Neutrophil (primary cell): ENCODE measurements at regions not wholly inside any gene's neighbourhood (a gene's known extent, or its start where the extent isn't known, plus 50 kb on each side); places are given as distances from the start of the nearest gene placed in this dataset.

Source experiments
- H3K27ac ChIP-seq: fragments of 200-600 bp; sonication (generic); 2 replicates; pipeline ENCODE4 v1.5.1; 2016; ENCODE audit warnings: mild to moderate bottlenecking, moderate library complexity
- H3K27me3 ChIP-seq: fragments of 200-600 bp; sonication (generic); 2 replicates; pipeline ENCODE4 v1.6.0; 2016; ENCODE audit warnings: mild to moderate bottlenecking
- H3K36me3 ChIP-seq: fragments of 200-600 bp; sonication (generic); 2 replicates; pipeline ENCODE4 v1.5.1; 2017
- H3K4me1 ChIP-seq, 2 experiments: fragments of 200-600 bp in 1 of 2; sonication (generic) in 1 of 2; 1 replicate in 1 of 2; 2 replicates in 1 of 2; pipeline versions ENCODE4 v1.5.1 to v1.6.1; 2013 to 2016; ENCODE audit warnings: low read depth in 1 of 2, low read length in 1 of 2, mild to moderate bottlenecking in 1 of 2, moderate library complexity in 1 of 2; ENCODE audit not compliant: control insufficient read depth in 1 of 2, insufficient read depth in 1 of 2
- H3K4me3 ChIP-seq, 2 experiments: fragments of 200-600 bp in 1 of 2; sonication (generic) in 1 of 2; 1 replicate in 1 of 2; 2 replicates in 1 of 2; pipeline ENCODE4 v1.5.1; 2013 to 2016; ENCODE audit warnings: low read depth in 1 of 2, low read length in 1 of 2, mild to moderate bottlenecking in 1 of 2, moderate library complexity in 1 of 2
- H3K9me3 ChIP-seq: fragments of 200-600 bp; sonication (generic); 2 replicates; pipeline ENCODE4 v1.5.1; 2016
- TF ChIP-seq, protein P1 (sequence below): fragments of 200-600 bp; sonication (generic); IDR thresholded peaks from 2 replicates; pipeline ENCODE4 v1.5.1; 2016; ENCODE audit warnings: antibody characterized with exemption

- peaks cover 24 to 37% of the 10 kb centered on the region in 2 experiments for H3K4me1 ChIP-seq
- H3K27ac ChIP-seq: no peak overlapping the region
Measured at GRCh38 chr12:46489951-46490388, 117.4 kb upstream of the SLC38A2 start.

DNA sequence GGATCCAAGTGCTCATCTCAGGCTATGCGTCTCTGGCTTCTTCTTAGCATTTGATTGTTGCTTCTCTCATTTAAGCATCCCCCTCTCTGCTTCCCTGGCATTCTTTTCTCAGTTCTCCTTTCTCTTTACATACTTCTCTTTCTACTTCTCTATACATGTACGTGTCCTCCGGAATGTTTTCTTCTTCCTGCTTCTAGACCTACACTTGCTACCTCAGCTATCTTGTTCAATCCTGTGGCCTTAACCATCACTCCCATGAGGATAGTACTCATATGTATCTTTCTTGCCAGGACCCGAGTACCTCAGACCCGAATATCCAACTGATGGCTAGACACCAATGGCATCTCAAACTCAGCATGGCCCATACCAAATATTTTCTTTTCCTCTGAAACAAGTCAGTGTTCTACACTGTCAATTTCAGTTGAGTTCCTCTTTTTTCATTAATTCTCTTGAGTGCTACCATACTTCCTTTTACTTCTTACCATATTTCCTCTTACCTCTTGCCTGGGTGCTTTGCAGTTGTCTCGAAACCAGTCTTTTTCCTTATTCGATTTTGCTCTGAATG is 115.1 kb upstream of the SLC38A2 start:
- no peaks in the 10 kb centered on the region for H3K9me3 ChIP-seq
- no peaks in the 10 kb centered on the region for H3K27me3 ChIP-seq
- H3K27ac ChIP-seq: peak overlapping the region; percentile 87
- H3K4me3 ChIP-seq: peak overlapping the region; percentile 8 to 35
- peaks cover 24 to 37% of the 10 kb centered on the region in 2 experiments for H3K4me1 ChIP-seq
- TF ChIP-seq, protein P1, sequence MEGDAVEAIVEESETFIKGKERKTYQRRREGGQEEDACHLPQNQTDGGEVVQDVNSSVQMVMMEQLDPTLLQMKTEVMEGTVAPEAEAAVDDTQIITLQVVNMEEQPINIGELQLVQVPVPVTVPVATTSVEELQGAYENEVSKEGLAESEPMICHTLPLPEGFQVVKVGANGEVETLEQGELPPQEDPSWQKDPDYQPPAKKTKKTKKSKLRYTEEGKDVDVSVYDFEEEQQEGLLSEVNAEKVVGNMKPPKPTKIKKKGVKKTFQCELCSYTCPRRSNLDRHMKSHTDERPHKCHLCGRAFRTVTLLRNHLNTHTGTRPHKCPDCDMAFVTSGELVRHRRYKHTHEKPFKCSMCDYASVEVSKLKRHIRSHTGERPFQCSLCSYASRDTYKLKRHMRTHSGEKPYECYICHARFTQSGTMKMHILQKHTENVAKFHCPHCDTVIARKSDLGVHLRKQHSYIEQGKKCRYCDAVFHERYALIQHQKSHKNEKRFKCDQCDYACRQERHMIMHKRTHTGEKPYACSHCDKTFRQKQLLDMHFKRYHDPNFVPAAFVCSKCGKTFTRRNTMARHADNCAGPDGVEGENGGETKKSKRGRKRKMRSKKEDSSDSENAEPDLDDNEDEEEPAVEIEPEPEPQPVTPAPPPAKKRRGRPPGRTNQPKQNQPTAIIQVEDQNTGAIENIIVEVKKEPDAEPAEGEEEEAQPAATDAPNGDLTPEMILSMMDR: no peak
- no peaks in the 10 kb centered on the region for H3K36me3 ChIP-seq

More at GRCh38 chr12:46489951-46490388, 117.4 kb upstream of the SLC38A2 start:
- no peaks in the 10 kb centered on the region for H3K9me3 ChIP-seq
- no peak overlapping the region for H3K4me3 ChIP-seq
- H3K27me3 ChIP-seq: no peaks in the 10 kb centered on the region
- TF ChIP-seq, protein P1: no peak
- no peaks in the 10 kb centered on the region for H3K36me3 ChIP-seq

- TF ChIP-seq, protein P1: no peak
- H3K27me3 ChIP-seq: no peaks in the 10 kb centered on the region
- no peaks in the 10 kb centered on the region for H3K36me3 ChIP-seq
- peak overlapping the region; percentile 8 to 35 for H3K4me3 ChIP-seq
- H3K4me1 ChIP-seq: peaks cover 24 to 37% of the 10 kb centered on the region in 2 experiments
- no peaks in the 10 kb centered on the region for H3K9me3 ChIP-seq
- peak overlapping the region; percentile 87 for H3K27ac ChIP-seq
Measured at GRCh38 chr12:46486588-46486987, 114.0 kb upstream of the SLC38A2 start.

DNA sequence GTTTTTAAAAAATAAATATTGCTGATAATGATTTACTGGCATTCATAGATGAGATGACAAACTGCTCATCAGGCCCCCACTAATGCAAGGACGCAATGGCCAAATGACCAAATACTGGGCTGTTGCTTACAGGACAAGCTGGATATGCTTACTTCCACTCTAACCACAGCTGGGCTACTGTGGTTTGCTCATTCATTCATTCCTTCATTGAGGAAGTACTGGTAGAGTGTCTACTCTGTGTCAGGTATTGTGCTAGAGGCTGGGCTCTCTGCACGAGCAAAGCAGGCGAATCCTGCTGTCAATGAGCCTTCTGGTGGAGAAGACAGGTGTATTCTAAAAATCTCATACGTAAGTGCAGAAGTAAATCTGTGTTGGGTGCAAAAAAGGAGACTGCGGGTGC is 113.3 kb upstream of the SLC38A2 start:
- peaks cover 24 to 37% of the 10 kb centered on the region in 2 experiments for H3K4me1 ChIP-seq
- H3K4me3 ChIP-seq: no peak overlapping the region

DNA sequence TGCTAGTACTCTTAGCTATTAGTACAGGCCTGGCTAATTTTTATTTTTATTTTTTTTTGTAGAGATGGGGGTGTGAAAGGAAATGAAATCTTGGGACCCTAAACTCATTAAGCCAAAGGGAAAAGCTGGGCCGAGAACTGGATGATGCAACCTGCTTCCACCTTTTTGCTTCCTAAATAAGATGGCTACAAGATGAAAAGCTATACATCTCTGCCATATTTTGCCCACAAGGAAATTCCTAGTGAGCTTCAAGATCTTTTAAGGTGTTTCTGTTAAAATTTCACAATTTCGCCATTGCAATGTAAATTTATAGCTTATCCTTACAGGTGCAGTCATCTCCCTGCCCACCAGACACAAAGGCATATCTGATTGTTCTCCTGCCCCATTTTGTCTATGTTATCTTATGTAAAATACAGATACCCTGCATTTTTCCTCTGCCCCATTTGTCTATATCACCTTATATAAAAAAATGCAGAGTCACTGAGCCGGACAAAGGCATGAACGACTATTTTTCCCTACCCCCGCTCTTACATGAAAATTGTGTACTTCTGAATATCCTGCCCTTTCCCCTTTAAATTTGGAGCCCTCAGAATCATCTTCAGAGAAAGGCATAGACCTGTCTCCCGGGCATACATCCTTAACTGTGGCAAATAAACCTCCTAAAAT is 112.0 kb upstream of the SLC38A2 start:
- H3K9me3 ChIP-seq: no peaks in the 10 kb centered on the region
- H3K4me3 ChIP-seq: no peak overlapping the region
- TF ChIP-seq, protein P1: no peak
- no peaks in the 10 kb centered on the region for H3K36me3 ChIP-seq
- H3K27me3 ChIP-seq: no peaks in the 10 kb centered on the region
- H3K27ac ChIP-seq: no peak overlapping the region
- H3K4me1 ChIP-seq: peaks cover 24 to 37% of the 10 kb centered on the region in 2 experiments

More for the DNA sequence above, 113.3 kb upstream of the SLC38A2 start:
- Histone ChIP-seq H3K36me3 (no peaks in the 10 kb centered on the region), H3K27ac (peak overlapping the region; percentile 87), H3K9me3 (no peaks in the 10 kb centered on the region), H3K27me3 (no peaks in the 10 kb centered on the region)
- TF ChIP-seq, protein P1: no peak
